ENCODE measurements at regions not wholly inside any gene's neighbourhood (a gene's known extent, or its start where the extent isn't known, plus 50 kb on each side); places are given as distances from the start of the nearest gene placed in this dataset.
"Not testable (repeated sequence)": the region's sequence is repeated elsewhere in the genome, so short reads cannot be mapped to it uniquely, and the experiment has no call there.

DNA sequence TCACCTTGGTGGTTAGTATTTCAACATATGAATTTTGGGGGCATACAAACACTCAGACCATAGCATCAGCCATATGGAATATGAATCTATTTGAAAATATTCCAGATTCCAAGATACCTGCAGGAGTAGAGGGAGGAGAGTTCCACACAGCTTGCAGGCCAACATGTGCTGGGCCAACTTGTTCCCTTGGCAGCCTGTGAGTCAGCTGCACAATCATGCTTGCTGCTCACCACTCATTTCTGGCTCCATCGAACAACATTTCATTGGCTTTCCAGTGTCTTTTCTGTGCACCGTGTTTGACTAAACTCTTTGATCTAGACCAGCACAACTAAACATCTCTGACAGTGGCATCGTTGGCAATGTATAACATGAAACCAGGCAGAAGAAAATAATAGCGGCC is 282.5 kb upstream of the RASGEF1B start:
- DNase-seq, result no peak

DNA sequence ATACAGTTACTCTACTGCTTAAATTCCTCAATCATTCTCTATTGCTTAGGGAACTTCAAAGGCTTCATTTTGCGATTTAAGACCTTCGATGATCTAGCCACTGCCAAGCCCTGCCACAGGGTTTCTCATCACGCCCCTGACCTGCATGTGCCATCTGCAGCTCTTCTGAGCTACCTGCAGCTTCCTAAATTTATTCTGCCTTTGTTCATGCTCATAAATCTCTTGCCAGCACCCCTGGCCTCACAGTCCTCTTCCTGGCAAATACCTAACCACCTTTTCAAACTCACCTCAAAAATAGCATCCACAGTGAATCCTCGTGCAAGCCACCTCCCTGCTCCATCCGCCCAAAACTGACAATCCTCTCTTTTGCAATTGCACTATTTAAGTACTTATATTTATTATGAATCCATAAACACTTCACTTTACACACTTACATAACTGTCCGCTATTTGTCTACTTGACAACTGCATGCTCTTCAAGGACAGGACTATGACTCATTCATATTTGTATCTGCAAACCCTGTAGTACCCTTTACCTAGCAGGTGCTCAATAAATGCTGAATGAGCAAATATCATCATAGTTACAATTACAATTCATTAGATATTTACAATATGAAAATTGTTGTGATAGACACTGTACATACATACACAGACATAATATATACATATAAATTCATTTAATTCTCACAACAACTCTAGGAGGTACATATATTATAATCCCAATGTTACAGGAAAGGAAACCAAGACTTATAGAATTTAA is 280.0 kb upstream of the RASGEF1B start:
- DNase-seq, result peak; percentile 40

- peak; percentile 3 for DNase-seq
These were observed 275.7 kb upstream of the RASGEF1B start for GRCh38 chr4:81747242-81747930.

- DNase-seq, result no peak
These were observed 275.1 kb upstream of the RASGEF1B start for GRCh38 chr4:81746773-81747172.

GRCh38 chr4:81746071-81746470 is 274.4 kb upstream of the RASGEF1B start:
- DNase-seq, result no peak

DNA sequence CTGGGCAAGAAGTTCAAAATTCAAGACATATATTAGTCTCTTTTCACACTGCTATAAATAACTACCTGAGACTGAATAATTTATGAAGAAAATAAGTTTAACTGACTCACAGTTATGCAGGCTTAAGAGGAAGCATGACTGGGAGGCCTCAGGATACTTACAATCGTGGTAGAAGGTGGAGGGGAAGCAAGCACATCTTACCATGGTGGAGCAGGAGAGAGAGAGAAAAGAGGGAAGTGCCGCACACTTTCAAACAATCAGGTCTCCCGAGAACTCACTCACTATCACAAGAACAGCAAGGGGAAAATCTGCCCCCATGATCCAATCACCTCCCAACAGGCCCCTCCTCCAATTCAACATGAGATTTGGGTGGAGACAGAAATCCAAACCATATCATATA is 273.3 kb upstream of the RASGEF1B start:
- DNase-seq, result no peak

- DNase-seq, result no peak
These were observed 272.2 kb upstream of the RASGEF1B start for GRCh38 chr4:81743731-81744435.

DNA sequence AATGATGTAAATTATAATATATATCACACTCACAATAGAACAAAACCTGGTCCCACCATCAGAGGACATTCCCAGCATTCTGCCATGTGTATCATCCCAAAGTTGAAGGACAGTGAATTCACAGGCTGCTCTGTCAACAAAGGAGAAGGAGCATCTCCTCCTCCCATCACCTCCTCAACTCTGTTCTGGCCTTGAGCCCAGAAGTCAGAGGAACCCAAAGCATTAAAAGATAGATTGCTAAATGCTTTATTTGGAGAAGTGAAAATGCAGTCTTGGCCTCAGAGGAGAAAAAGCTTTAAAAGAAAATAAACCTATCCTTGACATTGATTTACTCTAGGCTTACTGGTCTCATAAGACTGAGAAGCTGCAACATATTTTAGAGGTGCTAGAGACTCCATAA is 268.8 kb upstream of the RASGEF1B start:
- no peak for DNase-seq

DNA sequence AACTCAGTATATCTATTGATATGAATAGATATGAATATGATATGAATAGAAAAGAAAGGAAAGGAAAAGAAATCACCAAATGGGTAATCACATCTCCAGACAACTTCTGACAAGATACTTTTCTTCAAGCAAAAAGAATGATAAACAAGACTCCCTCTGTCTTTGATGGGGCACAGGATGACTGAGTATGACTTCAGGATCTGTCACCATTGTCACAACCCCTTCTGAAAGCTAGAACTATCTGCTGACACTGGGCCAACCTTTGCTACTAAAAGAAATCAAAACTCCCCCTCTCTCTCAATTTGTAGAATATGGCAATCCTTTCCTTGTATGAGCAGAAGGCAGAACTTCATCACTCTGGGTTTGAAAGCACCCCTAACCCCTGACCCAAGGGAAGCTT is 267.2 kb upstream of the RASGEF1B start:
- DNase-seq, result no peak

DNA sequence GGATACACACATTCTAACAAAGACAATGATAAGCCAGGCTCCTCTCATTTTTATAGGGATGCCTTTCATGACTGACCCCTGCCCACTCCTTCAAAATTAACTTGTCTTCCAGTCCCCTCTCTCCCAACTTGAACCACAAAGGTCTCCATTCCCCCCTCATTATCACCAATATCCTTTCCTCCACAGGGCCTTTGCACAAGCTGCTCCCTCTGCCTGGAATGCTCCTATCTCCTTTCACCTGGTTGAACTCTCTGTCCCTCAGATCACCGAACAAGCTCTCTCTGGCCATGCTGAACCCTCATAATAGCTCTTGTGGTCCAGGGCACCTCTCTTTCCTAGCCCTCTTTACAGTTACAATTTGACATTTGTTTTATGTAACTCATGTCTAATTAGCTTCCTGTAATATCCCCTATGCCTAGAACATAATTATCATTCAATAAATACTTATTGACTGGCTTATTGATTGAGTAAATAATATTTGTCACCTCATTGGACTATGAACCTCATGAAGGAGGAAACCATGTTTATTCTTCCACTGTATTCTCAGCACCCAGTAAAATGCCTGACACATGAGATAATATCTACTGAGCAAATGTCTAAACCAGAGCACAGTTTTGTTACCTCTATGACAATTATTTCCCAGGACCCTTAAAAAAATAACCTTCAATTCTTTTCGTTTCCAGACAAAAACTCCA is 266.3 kb upstream of the RASGEF1B start:
- DNase-seq, result peak; percentile 7

GRCh38 chr4:81736324-81736723 is 264.6 kb upstream of the RASGEF1B start:
- no peak for DNase-seq

DNA sequence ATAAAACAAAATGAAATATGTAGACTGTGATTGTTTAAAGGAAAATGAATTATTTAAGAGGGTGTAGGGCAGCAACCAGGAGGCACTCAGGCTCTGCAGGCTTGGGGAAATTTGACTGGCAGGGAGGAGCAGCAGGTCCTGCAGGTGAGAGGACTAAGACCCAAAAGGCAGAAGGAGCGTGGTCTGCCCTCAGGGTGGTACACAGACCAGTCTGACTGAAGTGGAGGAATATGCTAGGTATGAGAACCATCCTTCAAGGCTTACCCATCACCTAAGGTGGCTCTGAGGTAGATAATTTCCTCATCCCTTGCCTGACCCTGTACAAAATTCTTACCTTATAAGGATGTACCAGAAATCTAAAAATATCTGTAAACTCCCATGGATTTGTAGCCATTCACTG is 261.3 kb upstream of the RASGEF1B start:
- no peak for DNase-seq

- peak; percentile 87 for DNase-seq
These were observed 253.2 kb upstream of the RASGEF1B start for GRCh38 chr4:81724925-81725329.

DNA sequence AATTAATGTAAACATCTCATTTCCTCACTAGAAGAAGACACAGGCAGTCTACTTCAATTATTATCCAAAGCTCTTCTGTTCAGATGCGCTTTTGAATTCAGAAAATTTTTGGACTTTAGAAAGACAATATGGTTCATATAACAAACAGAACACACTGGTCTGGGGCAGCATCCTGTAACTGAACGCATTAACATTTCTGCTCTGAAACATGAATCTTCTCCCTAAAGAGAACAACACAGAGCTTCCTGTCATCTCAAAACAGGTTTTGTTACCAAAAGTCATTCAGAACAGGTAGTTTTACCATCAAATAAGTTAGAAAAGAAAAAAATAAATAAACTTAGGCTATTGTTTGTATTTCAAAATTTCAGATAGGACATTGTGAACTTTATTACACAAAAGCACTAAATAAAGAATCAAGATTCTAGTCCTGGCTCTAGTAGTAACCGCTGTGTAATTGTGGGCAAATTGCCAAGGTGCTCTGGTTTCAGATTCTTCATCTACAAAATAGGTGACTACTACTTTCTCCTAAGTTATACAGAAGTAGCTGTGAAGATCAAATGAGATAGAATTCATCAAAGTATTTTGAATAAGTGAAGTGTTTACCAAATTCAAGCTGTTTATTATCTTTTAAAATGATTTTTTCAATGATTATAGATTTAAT is 252.3 kb upstream of the RASGEF1B start:
- DNase-seq, result peak; percentile 16

- DNase-seq, result no peak
These were observed 251.5 kb upstream of the RASGEF1B start for GRCh38 chr4:81723019-81723884.

DNA sequence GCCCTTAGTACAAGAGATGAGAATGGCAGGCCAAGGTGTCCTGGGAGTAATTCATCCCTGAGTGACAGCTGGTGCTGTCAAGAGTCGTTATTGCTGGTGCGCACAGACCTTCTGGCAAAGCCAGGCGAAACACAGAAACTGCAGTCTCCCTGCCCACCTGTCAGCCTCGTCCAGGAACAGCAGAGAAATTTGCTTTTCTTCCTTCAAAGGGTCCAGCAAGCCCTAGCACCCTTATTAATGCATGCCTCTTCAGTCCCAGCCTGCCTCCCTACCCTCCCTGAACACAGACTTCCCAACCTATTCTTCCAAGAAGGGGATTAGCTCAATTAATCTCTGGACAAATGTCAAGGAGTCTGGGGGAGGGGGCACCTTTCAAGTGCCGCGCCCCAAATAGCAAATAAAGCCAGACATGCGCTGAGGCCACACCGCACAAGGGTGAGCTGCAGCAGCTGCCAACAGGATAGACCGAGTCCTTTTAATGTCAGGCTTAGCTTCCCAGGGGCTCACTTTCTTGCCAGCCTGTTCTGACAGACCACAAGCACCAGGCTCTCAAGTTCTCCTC is 250.7 kb upstream of the RASGEF1B start:
- peak; percentile 37 for DNase-seq

DNA sequence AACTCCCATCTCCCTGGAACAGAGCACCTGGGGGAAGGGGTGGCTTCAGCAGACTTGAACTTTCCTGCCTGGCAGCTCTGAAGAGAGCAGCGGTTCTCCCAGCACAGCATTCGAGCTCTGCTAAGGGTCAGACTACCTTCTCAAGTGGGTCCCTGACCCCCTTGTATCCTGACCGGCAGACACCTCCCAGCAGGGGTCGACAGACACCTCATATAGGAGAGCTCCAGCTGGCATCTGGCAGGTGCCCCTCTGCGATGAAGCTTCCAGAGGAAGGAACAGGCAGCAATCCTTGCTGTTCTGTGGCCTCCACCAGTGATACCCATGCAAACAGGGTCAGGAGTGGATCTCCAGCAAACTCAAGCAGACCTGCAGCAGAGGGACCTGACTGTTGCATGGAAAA is 244.1 kb upstream of the RASGEF1B start:
- no peak for DNase-seq

GRCh38 chr4:81715357-81715756 is 243.7 kb upstream of the RASGEF1B start:
- DNase-seq, result not testable (repeated sequence)

GRCh38 chr4:81714291-81714690 is 242.6 kb upstream of the RASGEF1B start:
- DNase-seq, result no peak

DNA sequence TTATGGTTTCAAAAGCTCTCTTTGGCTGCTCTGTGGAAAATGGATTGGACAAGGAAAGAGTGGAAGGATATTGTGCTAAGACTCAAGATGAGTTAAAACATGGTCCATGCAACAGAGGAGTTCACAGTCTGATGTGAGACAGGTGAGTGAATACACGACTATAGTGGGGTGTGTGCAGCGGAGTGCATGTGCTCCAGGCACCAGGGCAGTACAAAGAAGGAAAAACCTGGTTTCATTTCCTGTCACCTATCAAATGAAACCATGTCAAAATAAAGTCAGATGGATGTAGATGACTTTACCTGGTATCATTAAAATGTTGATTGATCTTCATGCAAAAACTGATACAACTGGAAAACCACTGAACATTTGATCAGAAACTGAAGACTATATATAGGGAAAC is 241.0 kb upstream of the RASGEF1B start:
- DNase-seq, result no peak

GRCh38 chr4:81704461-81704860 is 232.8 kb upstream of the RASGEF1B start:
- DNase-seq, result peak; percentile 67

Data from DMS53 (cell line).